OCI-LY7 (cell line): ENCODE measurements at regions not wholly inside any gene's neighbourhood (a gene's known extent, or its start where the extent isn't known, plus 50 kb on each side); places are given as distances from the start of the nearest gene placed in this dataset.

Source experiments
- CTCF ChIP-seq: fragments of 200-600 bp; sonication (generic); conservative IDR thresholded peaks from 2 replicates; pipeline ENCODE4 v1.5.1; 2014; ENCODE audit warnings: mild to moderate bottlenecking, antibody characterized with exemption, low read length, moderate library complexity, mixed read lengths
- EZH2phosphoT487 ChIP-seq: fragments of 200-600 bp; sonication (generic); IDR thresholded peaks from 2 replicates; pipeline ENCODE4 v1.6.1; 2018; ENCODE audit warnings: low read depth, borderline replicate concordance, mild to moderate bottlenecking, mixed run types, antibody characterized with exemption, low read length, moderate library complexity, mixed read lengths

- TF ChIP-seq CTCF (no peak), EZH2phosphoT487 (no peak)
These were observed 78.9 kb upstream of the TTC14 start for GRCh38 chr3:180523040-180523439.
